GM19455 (cell line): ENCODE measurements at regions not wholly inside any gene's neighbourhood (a gene's known extent, or its start where the extent isn't known, plus 50 kb on each side); places are given as distances from the start of the nearest gene placed in this dataset.
"Not testable (repeated sequence)": the region's sequence is repeated elsewhere in the genome, so short reads cannot be mapped to it uniquely, and the experiment has no call there.

Experiments
- ATAC-seq: cut with Tn5 transposase; IDR thresholded peaks from one replicate; pipeline ENCODE4 v1.9.1; 2021; ENCODE audit not compliant: unreplicated experiment

GRCh38 chr1:169048043-169048442 is 58.4 kb upstream of the ATP1B1 start:
- no peak for ATAC-seq

- ATAC-seq, result no peak
Measured at GRCh38 chr1:169049258-169049938, 57.1 kb upstream of the ATP1B1 start.

- ATAC-seq, result no peak
Measured at GRCh38 chr1:169051171-169051570, 55.3 kb upstream of the ATP1B1 start.

GRCh38 chr1:169052171-169052570 is 54.3 kb upstream of the ATP1B1 start:
- ATAC-seq, result not testable (repeated sequence)

GRCh38 chr1:169052727-169053126 is 53.8 kb upstream of the ATP1B1 start:
- ATAC-seq, result no peak

- no peak for ATAC-seq
Measured at GRCh38 chr1:169053196-169053595, 53.3 kb upstream of the ATP1B1 start.
